Tibial nerve (tissue), 4 donors: ENCODE measurements at regions not wholly inside any gene's neighbourhood (a gene's known extent, or its start where the extent isn't known, plus 50 kb on each side); places are given as distances from the start of the nearest gene placed in this dataset.

Experiments used
- DNase-seq, 2 donors: peaks; one replicate each; pipeline ENCODE4 v3.0.0-alpha.2; 2019; ENCODE audit warnings: low spot score in 2 of 2
- H3K27ac ChIP-seq, 4 donors: fragments of 200-600 bp; sonication (generic) in 3 of 4; one replicate each; pipeline ENCODE4 v1.5.1; 2017 to 2019; ENCODE audit warnings: mild to moderate bottlenecking in 1 of 4
- H3K27me3 ChIP-seq, 2 donors: fragments of 200-600 bp; sonication (generic) in 1 of 2; one replicate each; pipeline versions ENCODE4 v1.5.1 to v1.6.0; 2017 to 2019
- H3K36me3 ChIP-seq, 3 donors: fragments of 200-600 bp; sonication (generic); one replicate each; pipeline ENCODE4 v1.5.1; 2018 to 2019
- H3K4me1 ChIP-seq, 4 donors: fragments of 200-600 bp; sonication (generic) in 3 of 4; one replicate each; pipeline ENCODE4 v1.5.1; 2017 to 2019
- H3K4me3 ChIP-seq, 4 donors: fragments of 200-600 bp; sonication (generic) in 3 of 4; one replicate each; pipeline ENCODE4 v1.5.1; 2017 to 2019; ENCODE audit warnings: mild to moderate bottlenecking in 1 of 4, moderate library complexity in 1 of 4
- H3K9me3 ChIP-seq, 4 donors: fragments of 200-600 bp; sonication (generic) in 3 of 4; one replicate each; pipeline ENCODE4 v1.5.1; 2017 to 2019
- EP300 ChIP-seq, 2 donors: sonication (generic); formaldehyde crosslinking; IDR thresholded peaks; one replicate each; pipeline ENCODE4 v1.6.1; 2017; ENCODE audit warnings: antibody characterized with exemption in 2 of 2, mild to moderate bottlenecking in 1 of 2
- POLR2A ChIP-seq, 2 donors: fragments of 450-650 bp; IDR thresholded peaks; one replicate each; pipeline ENCODE4 v1.6.1; 2017; ENCODE audit warnings: antibody characterized with exemption in 2 of 2, mild to moderate bottlenecking in 2 of 2, moderate library complexity in 2 of 2
- WGBS, 2 donors: methylation state at CpG; one replicate each; pipeline ENCODE4 v1.1.5; 2018; 5-methylcytosine and 5-hydroxymethylcytosine counted together
- TF ChIP-seq, protein P1 (sequence below), 5 experiments: fragments of 200-600 bp in 3 of 5; fragments of 450-650 bp in 2 of 5; sonication (generic) in 3 of 5; IDR thresholded peaks; one replicate each; pipeline ENCODE4 v1.5.1; 2016 to 2019; ENCODE audit warnings: antibody characterized with exemption in 5 of 5, mild to moderate bottlenecking in 3 of 5, moderate library complexity in 2 of 5

DNA sequence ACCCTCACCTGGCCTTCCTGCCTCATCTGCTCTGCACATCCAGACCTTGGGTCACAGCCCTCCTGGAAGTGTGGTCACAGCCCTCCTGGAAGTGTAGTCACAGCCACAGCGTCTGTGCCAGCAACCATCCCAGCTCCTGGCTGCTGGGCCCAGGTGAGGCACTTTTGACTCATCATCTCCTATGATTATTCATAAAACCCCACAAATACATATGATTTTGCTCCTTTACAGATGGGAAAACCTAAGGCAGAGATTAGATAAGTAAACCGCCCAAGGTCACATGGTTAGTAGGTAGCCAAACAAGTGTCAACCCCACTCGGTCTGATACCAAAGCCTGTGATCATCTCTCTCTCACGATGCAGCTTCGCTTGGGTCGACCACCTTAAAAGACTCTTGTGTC lies 94.3 kb downstream of the PRLHR start:
- Histone ChIP-seq H3K36me3 (no peaks in the 10 kb centered on the region), H3K27ac (no peak overlapping the region), H3K4me1 (no peaks in the 10 kb centered on the region), H3K27me3 (no peaks in the 10 kb centered on the region), H3K4me3 (no peak overlapping the region), H3K9me3 (no peaks in the 10 kb centered on the region)
- 91 to 99% methylated on average over 6 of the region's 6 CpGs for WGBS, 2 donors
- TF ChIP-seq POLR2A (IDR thresholded peaks at IDR 0.05) = no peak
- no peak for TF ChIP-seq EP300 (IDR thresholded peaks at IDR 0.05)
- TF ChIP-seq, protein P1, sequence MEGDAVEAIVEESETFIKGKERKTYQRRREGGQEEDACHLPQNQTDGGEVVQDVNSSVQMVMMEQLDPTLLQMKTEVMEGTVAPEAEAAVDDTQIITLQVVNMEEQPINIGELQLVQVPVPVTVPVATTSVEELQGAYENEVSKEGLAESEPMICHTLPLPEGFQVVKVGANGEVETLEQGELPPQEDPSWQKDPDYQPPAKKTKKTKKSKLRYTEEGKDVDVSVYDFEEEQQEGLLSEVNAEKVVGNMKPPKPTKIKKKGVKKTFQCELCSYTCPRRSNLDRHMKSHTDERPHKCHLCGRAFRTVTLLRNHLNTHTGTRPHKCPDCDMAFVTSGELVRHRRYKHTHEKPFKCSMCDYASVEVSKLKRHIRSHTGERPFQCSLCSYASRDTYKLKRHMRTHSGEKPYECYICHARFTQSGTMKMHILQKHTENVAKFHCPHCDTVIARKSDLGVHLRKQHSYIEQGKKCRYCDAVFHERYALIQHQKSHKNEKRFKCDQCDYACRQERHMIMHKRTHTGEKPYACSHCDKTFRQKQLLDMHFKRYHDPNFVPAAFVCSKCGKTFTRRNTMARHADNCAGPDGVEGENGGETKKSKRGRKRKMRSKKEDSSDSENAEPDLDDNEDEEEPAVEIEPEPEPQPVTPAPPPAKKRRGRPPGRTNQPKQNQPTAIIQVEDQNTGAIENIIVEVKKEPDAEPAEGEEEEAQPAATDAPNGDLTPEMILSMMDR (IDR thresholded peaks at IDR 0.05) = no peak
- DNase-seq = no peak

- DNase-seq = no peak
- no peaks in the 10 kb centered on the region for H3K36me3 ChIP-seq
- no peaks in the 10 kb centered on the region for H3K4me1 ChIP-seq
- H3K27ac ChIP-seq = no peak overlapping the region
- TF ChIP-seq EP300 (IDR thresholded peaks at IDR 0.05) = no peak
- TF ChIP-seq, protein P1 (IDR thresholded peaks at IDR 0.05) = no peak
- TF ChIP-seq POLR2A (IDR thresholded peaks at IDR 0.05) = no peak
- 75 to 81% methylated on average over 6 of the region's 6 CpGs for WGBS, 2 donors
- no peaks in the 10 kb centered on the region for H3K9me3 ChIP-seq
- H3K27me3 ChIP-seq = no peaks in the 10 kb centered on the region
- H3K4me3 ChIP-seq = no peak overlapping the region
Observed at GRCh38 chr10:118500477-118501104, 94.9 kb downstream of the PRLHR start.

DNA sequence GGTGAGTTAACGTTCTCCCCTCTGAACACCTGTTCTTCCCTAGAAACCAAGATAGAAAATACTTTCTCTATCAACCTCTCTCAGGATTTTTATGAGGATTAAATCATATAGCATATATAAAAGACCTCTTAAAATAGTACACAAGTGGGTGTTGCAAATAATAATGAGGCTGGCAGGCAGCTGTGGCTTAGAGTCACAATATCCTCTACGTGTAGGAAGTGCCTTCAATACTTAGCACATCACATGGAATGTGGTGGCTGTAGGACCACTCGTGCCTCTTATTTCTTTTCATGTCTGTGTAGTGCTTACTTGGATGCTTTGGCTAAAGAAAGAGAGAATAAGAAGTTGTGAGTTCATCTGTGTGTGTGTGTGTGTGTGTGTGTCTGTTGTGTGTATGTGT lies 96.3 kb downstream of the PRLHR start:
- Histone ChIP-seq H3K4me1 (no peaks in the 10 kb centered on the region), H3K27me3 (no peaks in the 10 kb centered on the region), H3K36me3 (no peaks in the 10 kb centered on the region), H3K27ac (no peak overlapping the region), H3K4me3 (no peak overlapping the region), H3K9me3 (no peaks in the 10 kb centered on the region)
- TF ChIP-seq POLR2A (IDR thresholded peaks at IDR 0.05) = no peak
- TF ChIP-seq, protein P1 (IDR thresholded peaks at IDR 0.05) = no peak
- no peak for TF ChIP-seq EP300 (IDR thresholded peaks at IDR 0.05)
- 38 to 46% methylated on average over 3 of the region's 3 CpGs for WGBS, 2 donors
- no peak for DNase-seq

DNA sequence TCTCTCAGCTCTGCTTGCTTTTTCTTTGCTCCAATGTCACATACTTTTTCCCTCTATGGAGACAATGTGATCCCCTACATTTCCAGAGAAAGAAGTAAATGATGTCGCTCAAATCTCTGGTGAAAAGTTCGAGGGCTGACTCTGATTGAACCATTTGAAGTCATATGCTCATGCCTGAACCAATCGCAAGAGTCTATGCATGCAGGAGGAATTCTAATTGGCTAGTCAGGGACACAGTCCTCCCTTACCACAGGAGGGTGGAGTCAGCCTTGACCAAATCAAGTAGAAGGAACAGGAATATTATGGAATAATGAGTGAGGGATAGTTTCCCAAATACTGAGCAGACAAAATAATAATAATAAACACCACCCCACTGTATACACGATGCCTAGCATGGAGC lies 96.8 kb downstream of the PRLHR start:
- H3K9me3 ChIP-seq = no peaks in the 10 kb centered on the region
- no peaks in the 10 kb centered on the region for H3K4me1 ChIP-seq
- no peak for DNase-seq
- TF ChIP-seq, protein P1 (IDR thresholded peaks at IDR 0.05) = no peak
- no peak for TF ChIP-seq POLR2A (IDR thresholded peaks at IDR 0.05)
- no peak for TF ChIP-seq EP300 (IDR thresholded peaks at IDR 0.05)
- no peak overlapping the region for H3K27ac ChIP-seq
- no peak overlapping the region for H3K4me3 ChIP-seq
- 80 to 88% methylated on average over 4 of the region's 4 CpGs for WGBS, 2 donors
- H3K36me3 ChIP-seq = no peaks in the 10 kb centered on the region
- no peaks in the 10 kb centered on the region for H3K27me3 ChIP-seq

DNA sequence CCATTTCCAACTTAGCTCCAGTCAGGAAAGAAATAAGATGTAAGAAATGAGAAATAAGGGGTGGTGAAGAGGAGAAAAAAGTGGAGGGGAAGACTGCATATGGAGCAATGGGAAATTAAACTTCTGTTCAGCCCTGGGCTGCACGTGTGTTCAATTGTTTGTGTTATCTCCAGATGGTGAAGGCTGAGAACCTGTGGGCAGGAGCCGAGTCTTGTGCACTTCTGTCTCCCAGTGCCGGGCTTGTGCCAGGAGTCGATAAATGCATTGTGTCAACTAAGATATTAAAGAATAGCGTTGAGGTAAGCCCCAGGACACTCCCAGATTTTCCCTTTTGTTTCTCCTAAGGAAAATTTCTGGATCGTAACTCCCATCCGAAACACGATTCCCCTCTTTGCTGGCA lies 98.2 kb downstream of the PRLHR start:
- H3K36me3 ChIP-seq = no peaks in the 10 kb centered on the region
- H3K27me3 ChIP-seq = no peaks in the 10 kb centered on the region
- H3K9me3 ChIP-seq = no peaks in the 10 kb centered on the region
- TF ChIP-seq, protein P1 (IDR thresholded peaks at IDR 0.05) = no peak
- TF ChIP-seq EP300 (IDR thresholded peaks at IDR 0.05) (no peak), POLR2A (IDR thresholded peaks at IDR 0.05) (no peak)
- no peak overlapping the region for H3K4me3 ChIP-seq
- no peak for DNase-seq
- WGBS, 2 donors = 73 to 80% methylated on average over 8 of the region's 8 CpGs
- no peak overlapping the region for H3K27ac ChIP-seq
- no peaks in the 10 kb centered on the region for H3K4me1 ChIP-seq
